Epidermal melanocyte (primary cell): ENCODE measurements at regions not wholly inside any gene's neighbourhood (a gene's known extent, or its start where the extent isn't known, plus 50 kb on each side); places are given as distances from the start of the nearest gene placed in this dataset.

Source experiments
- DNase-seq: peaks from one replicate; pipeline ENCODE4 v3.0.0; 2011; ENCODE audit warnings: low spot score; ENCODE audit not compliant: insufficient read length

GRCh38 chr3:117252208-117252607 is 542.6 kb downstream of the TUSC7 start:
- no peak for DNase-seq

- DNase-seq: no peak
Observed at GRCh38 chr3:117252651-117253050, 543.1 kb downstream of the TUSC7 start.

GRCh38 chr3:117253636-117254035 is 544.1 kb downstream of the TUSC7 start:
- no peak for DNase-seq

- no peak for DNase-seq
Observed at GRCh38 chr3:117254985-117255384, 545.4 kb downstream of the TUSC7 start.

GRCh38 chr3:117255736-117256135 is 546.2 kb downstream of the TUSC7 start:
- no peak for DNase-seq

GRCh38 chr3:117261983-117262421 is 552.4 kb downstream of the TUSC7 start:
- DNase-seq: no peak

GRCh38 chr3:117263270-117263669 is 553.7 kb downstream of the TUSC7 start:
- DNase-seq: no peak

GRCh38 chr3:117263745-117264144 is 554.2 kb downstream of the TUSC7 start:
- DNase-seq: no peak

GRCh38 chr3:117264204-117264994 is 554.8 kb downstream of the TUSC7 start:
- no peak for DNase-seq

GRCh38 chr3:117266806-117267205 is 557.2 kb downstream of the TUSC7 start:
- DNase-seq: no peak

- no peak for DNase-seq
Observed at GRCh38 chr3:117268318-117268717, 558.7 kb downstream of the TUSC7 start.

GRCh38 chr3:117272274-117272673 is 562.7 kb downstream of the TUSC7 start:
- DNase-seq: no peak

GRCh38 chr3:117272876-117273523 is 563.4 kb downstream of the TUSC7 start:
- no peak for DNase-seq

GRCh38 chr3:117277816-117278215 is 568.2 kb downstream of the TUSC7 start:
- DNase-seq: no peak

- no peak for DNase-seq
Observed at GRCh38 chr3:117278424-117279190, 569.0 kb downstream of the TUSC7 start.

GRCh38 chr3:117281371-117281770 is 571.8 kb downstream of the TUSC7 start:
- DNase-seq: no peak

- DNase-seq: no peak
Observed at GRCh38 chr3:117282566-117282965, 573.0 kb downstream of the TUSC7 start.

GRCh38 chr3:117285737-117286136 is 576.2 kb downstream of the TUSC7 start:
- no peak for DNase-seq

- no peak for DNase-seq
Observed at GRCh38 chr3:117286488-117286887, 576.9 kb downstream of the TUSC7 start.

GRCh38 chr3:117287602-117288001 is 578.0 kb downstream of the TUSC7 start:
- no peak for DNase-seq

- DNase-seq: no peak
Observed at GRCh38 chr3:117291476-117291875, 581.9 kb downstream of the TUSC7 start.

GRCh38 chr3:117297065-117297464 is 587.5 kb downstream of the TUSC7 start:
- DNase-seq: no peak
